ENCODE measurements at regions not wholly inside any gene's neighbourhood (a gene's known extent, or its start where the extent isn't known, plus 50 kb on each side); places are given as distances from the start of the nearest gene placed in this dataset.

DNA sequence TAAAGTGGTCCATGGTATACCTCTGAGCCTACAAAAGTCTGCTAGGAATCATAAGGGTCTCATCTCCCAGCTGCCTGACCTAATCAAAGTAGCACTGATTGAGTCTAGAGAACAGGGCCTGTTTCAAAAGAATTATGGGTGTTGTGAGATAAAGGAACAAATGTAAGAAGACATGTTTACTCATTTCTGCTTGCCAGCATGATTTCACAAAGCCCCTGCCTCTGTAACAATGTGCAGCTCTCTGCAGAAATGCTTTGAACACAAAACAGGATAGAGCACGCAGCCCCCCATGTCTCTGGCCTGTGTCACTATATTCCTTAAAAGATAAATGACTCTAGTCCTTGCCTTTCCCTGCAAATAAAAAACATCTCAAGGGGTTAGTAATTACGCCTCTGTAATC, 94.7 kb upstream of the IGSF10 start:
- Histone ChIP-seq H3K4me2 (ENCODE audit: insufficient read depth, low read length) (no peak overlapping the region), H4K20me1 (ENCODE audit: insufficient read depth, low read length) (no peaks in the 10 kb centered on the region), H2AFZ (ENCODE audit: low read length) (no peak overlapping the region), H3K79me2 (ENCODE audit: insufficient read depth, low read length) (no peaks in the 10 kb centered on the region), H3K4me1 (ENCODE audit: insufficient read depth, low read length) (peaks cover 5% of the 10 kb centered on the region), H3K36me3 (ENCODE audit: insufficient read depth, low read length) (no peaks in the 10 kb centered on the region), H3K27me3 (ENCODE audit: insufficient read depth, low read length) (no peaks in the 10 kb centered on the region), H3K27ac (ENCODE audit: low read depth, low read length) (no peak overlapping the region), H3K9me3 (ENCODE audit: low read depth, low read length) (no peaks in the 10 kb centered on the region), H3K4me3 (ENCODE audit: insufficient read depth, low read length) (no peak overlapping the region)
- TF ChIP-seq, protein P1, sequence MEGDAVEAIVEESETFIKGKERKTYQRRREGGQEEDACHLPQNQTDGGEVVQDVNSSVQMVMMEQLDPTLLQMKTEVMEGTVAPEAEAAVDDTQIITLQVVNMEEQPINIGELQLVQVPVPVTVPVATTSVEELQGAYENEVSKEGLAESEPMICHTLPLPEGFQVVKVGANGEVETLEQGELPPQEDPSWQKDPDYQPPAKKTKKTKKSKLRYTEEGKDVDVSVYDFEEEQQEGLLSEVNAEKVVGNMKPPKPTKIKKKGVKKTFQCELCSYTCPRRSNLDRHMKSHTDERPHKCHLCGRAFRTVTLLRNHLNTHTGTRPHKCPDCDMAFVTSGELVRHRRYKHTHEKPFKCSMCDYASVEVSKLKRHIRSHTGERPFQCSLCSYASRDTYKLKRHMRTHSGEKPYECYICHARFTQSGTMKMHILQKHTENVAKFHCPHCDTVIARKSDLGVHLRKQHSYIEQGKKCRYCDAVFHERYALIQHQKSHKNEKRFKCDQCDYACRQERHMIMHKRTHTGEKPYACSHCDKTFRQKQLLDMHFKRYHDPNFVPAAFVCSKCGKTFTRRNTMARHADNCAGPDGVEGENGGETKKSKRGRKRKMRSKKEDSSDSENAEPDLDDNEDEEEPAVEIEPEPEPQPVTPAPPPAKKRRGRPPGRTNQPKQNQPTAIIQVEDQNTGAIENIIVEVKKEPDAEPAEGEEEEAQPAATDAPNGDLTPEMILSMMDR (IDR thresholded peaks at IDR 0.05; ENCODE audit: extremely low read depth, low read depth, low read length) = no peak
- no peak for DNase-seq (ENCODE audit: insufficient read length, low spot score, missing footprints)

DNA sequence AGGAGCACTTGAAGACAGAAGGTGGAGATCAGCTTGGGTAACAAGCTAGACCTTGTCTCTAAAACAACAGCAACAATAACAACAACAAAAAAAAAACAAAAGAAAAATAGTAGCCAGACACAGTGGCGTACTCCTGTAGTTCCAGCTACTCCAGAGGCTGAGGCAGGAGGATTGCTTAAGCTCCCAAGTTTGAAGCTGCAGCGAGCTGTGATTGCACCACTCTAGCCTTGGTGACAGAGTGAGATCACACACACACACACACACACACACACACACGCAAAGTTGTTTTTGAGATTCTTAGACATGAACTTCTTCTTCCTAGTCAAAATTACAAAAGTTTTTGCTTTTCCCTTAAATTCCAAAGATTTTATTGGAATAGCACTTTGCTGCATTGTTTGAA, 93.0 kb upstream of the IGSF10 start:
- Histone ChIP-seq H4K20me1 (ENCODE audit: insufficient read depth, low read length) (no peaks in the 10 kb centered on the region), H3K4me1 (ENCODE audit: insufficient read depth, low read length) (peaks cover 2% of the 10 kb centered on the region), H2AFZ (ENCODE audit: low read length) (no peak overlapping the region), H3K27ac (ENCODE audit: low read depth, low read length) (no peak overlapping the region), H3K36me3 (ENCODE audit: insufficient read depth, low read length) (no peaks in the 10 kb centered on the region), H3K4me2 (ENCODE audit: insufficient read depth, low read length) (no peak overlapping the region), H3K27me3 (ENCODE audit: insufficient read depth, low read length) (no peaks in the 10 kb centered on the region), H3K9me3 (ENCODE audit: low read depth, low read length) (no peaks in the 10 kb centered on the region), H3K4me3 (ENCODE audit: insufficient read depth, low read length) (no peak overlapping the region), H3K79me2 (ENCODE audit: insufficient read depth, low read length) (no peaks in the 10 kb centered on the region)
- TF ChIP-seq, protein P1 (IDR thresholded peaks at IDR 0.05; ENCODE audit: extremely low read depth, low read depth, low read length) = no peak
- no peak for DNase-seq (ENCODE audit: insufficient read length, low spot score, missing footprints)

DNA sequence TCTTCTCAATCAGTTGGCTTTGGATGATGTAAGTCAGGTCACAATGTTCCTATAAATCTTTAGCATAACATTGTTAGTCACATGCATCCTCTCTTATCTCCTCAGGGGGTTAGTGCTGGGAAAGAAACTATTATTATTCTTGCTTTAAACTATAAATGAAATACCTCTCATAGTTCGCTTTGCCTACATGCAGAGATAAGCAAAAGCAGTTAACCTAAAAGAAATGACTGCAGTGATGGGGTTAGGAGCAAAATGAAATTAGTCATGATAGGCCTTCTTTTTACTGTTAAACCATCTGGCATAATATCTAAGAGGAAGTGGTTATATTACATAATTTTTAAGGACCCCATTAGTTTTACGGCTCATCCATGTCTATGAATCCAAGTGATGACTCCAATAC, 91.7 kb upstream of the IGSF10 start:
- H3K79me2 ChIP-seq (ENCODE audit: insufficient read depth, low read length) = no peaks in the 10 kb centered on the region
- H3K27me3 ChIP-seq (ENCODE audit: insufficient read depth, low read length) = no peaks in the 10 kb centered on the region
- H3K9me3 ChIP-seq (ENCODE audit: low read depth, low read length) = no peaks in the 10 kb centered on the region
- H3K4me1 ChIP-seq (ENCODE audit: insufficient read depth, low read length) = no peaks in the 10 kb centered on the region
- H3K36me3 ChIP-seq (ENCODE audit: insufficient read depth, low read length) = no peaks in the 10 kb centered on the region
- no peaks in the 10 kb centered on the region for H4K20me1 ChIP-seq (ENCODE audit: insufficient read depth, low read length)
- no peak overlapping the region for H2AFZ ChIP-seq (ENCODE audit: low read length)
- no peak for DNase-seq (ENCODE audit: insufficient read length, low spot score, missing footprints)
- H3K4me3 ChIP-seq (ENCODE audit: insufficient read depth, low read length) = no peak overlapping the region
- H3K4me2 ChIP-seq (ENCODE audit: insufficient read depth, low read length) = no peak overlapping the region
- no peak overlapping the region for H3K27ac ChIP-seq (ENCODE audit: low read depth, low read length)
- TF ChIP-seq, protein P1 (IDR thresholded peaks at IDR 0.05; ENCODE audit: extremely low read depth, low read depth, low read length) = no peak

DNA sequence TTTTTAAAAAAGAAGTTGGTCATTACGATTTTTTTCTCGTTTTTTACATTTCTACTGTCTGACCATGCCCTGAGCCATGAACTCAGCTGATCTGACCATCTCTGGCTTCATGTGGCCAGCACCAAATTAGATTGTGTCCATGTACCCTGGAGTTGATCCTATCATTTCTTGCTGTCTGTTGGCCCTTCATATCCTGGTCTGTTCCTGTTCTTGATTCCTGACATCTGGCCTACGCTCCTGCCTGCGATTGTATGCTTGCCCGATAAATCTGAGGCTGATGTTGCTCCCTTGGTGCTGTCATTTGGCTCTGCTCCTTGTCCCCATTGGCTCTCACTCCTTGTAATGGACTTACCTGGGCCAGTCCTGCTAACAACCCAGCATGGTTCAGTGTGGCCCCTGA, 89.8 kb upstream of the IGSF10 start:
- Histone ChIP-seq H3K4me3 (ENCODE audit: insufficient read depth, low read length) (no peak overlapping the region), H3K27me3 (ENCODE audit: insufficient read depth, low read length) (no peaks in the 10 kb centered on the region), H3K27ac (ENCODE audit: low read depth, low read length) (no peak overlapping the region), H3K9me3 (ENCODE audit: low read depth, low read length) (no peaks in the 10 kb centered on the region), H3K4me1 (ENCODE audit: insufficient read depth, low read length) (no peaks in the 10 kb centered on the region), H4K20me1 (ENCODE audit: insufficient read depth, low read length) (no peaks in the 10 kb centered on the region), H3K79me2 (ENCODE audit: insufficient read depth, low read length) (no peaks in the 10 kb centered on the region), H3K36me3 (ENCODE audit: insufficient read depth, low read length) (no peaks in the 10 kb centered on the region), H3K4me2 (ENCODE audit: insufficient read depth, low read length) (no peak overlapping the region), H2AFZ (ENCODE audit: low read length) (no peak overlapping the region)
- TF ChIP-seq, protein P1 (IDR thresholded peaks at IDR 0.05; ENCODE audit: extremely low read depth, low read depth, low read length) = no peak
- no peak for DNase-seq (ENCODE audit: insufficient read length, low spot score, missing footprints)

All from osteoblast (primary cell).